HepG2 (cell line): ENCODE measurements at regions not wholly inside any gene's neighbourhood (a gene's known extent, or its start where the extent isn't known, plus 50 kb on each side); places are given as distances from the start of the nearest gene placed in this dataset.

ENCODE experiments used
- ATAC-seq: fragments of 200-7000 bp; cut with Tn5 transposase; 3 replicates; pipeline ENCODE4 v1.9.1; 2020; ENCODE audit warnings: mild to moderate bottlenecking, moderate library complexity
- BruUV-seq: library from RNA; stranded (reverse); fragments of 400-500 nt; replicated peaks from 2 replicates; lab custom pipeline; 2021; lab: Mats Ljungman, UMichigan
- CTCF ChIA-PET: fragments of 300-600 bp; formaldehyde crosslinking; extraction: SDS; loops from one replicate; lab custom pipeline; 2021; ENCODE audit warnings: low total read pairs, inconsistent platforms, low intra/inter-chr PET ratio; lab: Yijun Ruan, JAX
- POLR2A ChIA-PET: fragments of 350-600 bp; sonication (Branson Sonifier 250); formaldehyde crosslinking; loops from one replicate; lab custom pipeline; 2020; ENCODE audit warnings: antibody characterized with exemption, inconsistent platforms; lab: Yijun Ruan, JAX
- DNase-seq: peaks from one replicate; pipeline ENCODE4 v3.0.0-alpha.2; 2015; ENCODE audit warnings: low spot score
- FAIRE-seq: peaks from 3 replicates; lab custom pipeline; 2011; peaks lifted over from hg19 to GRCh38; lab: Jason Lieb, UNC
- H2AFZ ChIP-seq: one replicate; pipeline ENCODE4 v1.6.1; 2011; ENCODE audit warnings: low read length, inconsistent platforms
- H3K27ac ChIP-seq: fragments of 300-600 bp; 3 replicates; pipeline ENCODE4 v1.8.0; 2011; ENCODE audit warnings: mixed run types, mild to moderate bottlenecking, mixed read lengths, low read length, inconsistent platforms; ENCODE audit not compliant: insufficient read depth; ENCODE audit errors: extremely low read length
- H3K27me3 ChIP-seq, 2 experiments: fragments of 200-600 bp in 1 of 2; 2 replicates in 1 of 2; 3 replicates in 1 of 2; pipeline versions ENCODE4 v1.6.0 to v1.8.0; 2011; ENCODE audit warnings: low read length in 2 of 2, mild to moderate bottlenecking in 2 of 2, moderate library complexity in 2 of 2, inconsistent platforms in 1 of 2; ENCODE audit not compliant: insufficient read depth in 2 of 2, control insufficient read depth in 1 of 2
- H3K36me3 ChIP-seq, 2 experiments: fragments of 200-600 bp in 1 of 2; replicated peaks in 1 of 2; 2 replicates in 1 of 2; 3 replicates in 1 of 2; pipeline versions ENCODE4 v1.5.1 to v1.8.0; 2011; ENCODE audit warnings: low read length in 2 of 2, inconsistent platforms in 1 of 2; ENCODE audit not compliant: insufficient read depth in 2 of 2, control insufficient read depth in 1 of 2
- H3K4me1 ChIP-seq: 2 replicates; pipeline ENCODE4 v1.5.1; 2012; ENCODE audit warnings: low read length, inconsistent platforms; ENCODE audit not compliant: insufficient read depth
- H3K4me2 ChIP-seq: 2 replicates; pipeline ENCODE4 v1.6.0; 2011; ENCODE audit warnings: low read depth, low read length, inconsistent platforms
- H3K4me3 ChIP-seq, 3 experiments: fragments of 200-600 bp in 1 of 3; sonication (generic), shearing (Covaris generic) in 1 of 3; replicated peaks in 1 of 3; 2 replicates each; pipeline ENCODE4 v1.5.1; 2011 to 2016; ENCODE audit warnings: low read length in 3 of 3, inconsistent platforms in 2 of 3, low read depth in 2 of 3, mild to moderate bottlenecking in 2 of 3, control low read depth in 1 of 3, mixed read lengths in 1 of 3; ENCODE audit not compliant: insufficient read depth in 1 of 3
- H3K79me2 ChIP-seq: one replicate; pipeline ENCODE4 v1.6.1; 2011; ENCODE audit warnings: low read length, inconsistent platforms; ENCODE audit not compliant: insufficient read depth
- H3K9ac ChIP-seq: 2 replicates; pipeline ENCODE4 v1.6.0; 2011; ENCODE audit warnings: mild to moderate bottlenecking, low read depth, low read length, inconsistent platforms; ENCODE audit not compliant: insufficient read depth
- H3K9me3 ChIP-seq: 2 replicates; pipeline ENCODE4 v1.5.1; 2012; ENCODE audit warnings: mild to moderate bottlenecking, low read length
- H4K20me1 ChIP-seq: 2 replicates; pipeline ENCODE4 v1.6.0; 2011; ENCODE audit warnings: inconsistent platforms, mild to moderate bottlenecking, low read length, moderate library complexity; ENCODE audit not compliant: insufficient read depth
- ARNTL ChIP-seq: sonication (generic); formaldehyde crosslinking; IDR thresholded peaks from 2 replicates; pipeline ENCODE4 v1.4.0; 2020; ENCODE audit warnings: mild to moderate bottlenecking, missing genetic modification reagents
- FOXO4 ChIP-seq: sonication (generic); formaldehyde crosslinking; conservative IDR thresholded peaks from 2 replicates; pipeline ENCODE4 v1.8.1; 2023; ENCODE audit warnings: missing genetic modification reagents
- HNF4G ChIP-seq, 2 experiments: sonication (generic) in 1 of 2; formaldehyde crosslinking in 1 of 2; IDR thresholded peaks; 2 replicates each; pipeline versions ENCODE4 v1.4.0 to v1.6.1; 2011 to 2020; ENCODE audit warnings: borderline replicate concordance in 2 of 2, low read depth in 2 of 2, mild to moderate bottlenecking in 2 of 2, low read length in 1 of 2, missing genetic modification reagents in 1 of 2, moderate library complexity in 1 of 2
- KDM5A ChIP-seq: fragments of 200-600 bp; sonication (generic); IDR thresholded peaks from 2 replicates; pipeline ENCODE4 v1.7.0; 2018; ENCODE audit warnings: antibody characterized with exemption, mild to moderate bottlenecking, low read length, borderline replicate concordance
- NR2F6 ChIP-seq, 2 experiments: IDR thresholded peaks; 2 replicates each; pipeline ENCODE4 v1.6.1; 2016; ENCODE audit warnings: antibody characterized with exemption in 1 of 2, mild to moderate bottlenecking in 1 of 2
- PHB2 ChIP-seq: fragments of 450-650 bp; IDR thresholded peaks from 2 replicates; pipeline ENCODE4 v1.6.1; 2018; ENCODE audit not compliant: partially characterized antibody
- ZBTB1 ChIP-seq: sonication (generic); formaldehyde crosslinking; IDR thresholded peaks from 2 replicates; pipeline ENCODE4 v1.4.0; 2020; ENCODE audit warnings: missing genetic modification reagents, borderline replicate concordance
- ZFP41 ChIP-seq: sonication (generic); formaldehyde crosslinking; IDR thresholded peaks from 2 replicates; pipeline ENCODE4 v1.4.0; 2020; ENCODE audit warnings: mild to moderate bottlenecking, missing genetic modification reagents, borderline replicate concordance
- ZNF513 ChIP-seq: sonication (generic); formaldehyde crosslinking; conservative IDR thresholded peaks from 2 replicates; pipeline ENCODE4 v1.5.0; 2020; ENCODE audit warnings: missing genetic modification reagents
- ZSCAN20 ChIP-seq: sonication (generic); formaldehyde crosslinking; IDR thresholded peaks from 2 replicates; pipeline ENCODE4 v1.4.0; 2020; ENCODE audit warnings: missing genetic modification reagents, mild to moderate bottlenecking, borderline replicate concordance
- WGBS: methylation state at CpG from one replicate; pipeline ENCODE4 v1.1.6; 2017; ENCODE audit warnings: low lambda C conversion rate; 5-methylcytosine and 5-hydroxymethylcytosine counted together
- in situ Hi-C: cut with HindIII; loops from 2 replicates; pipeline ENCODE4 v1.10.0; 2017; ENCODE audit warnings: low pct_unique_long_range_greater_than_20kb; ENCODE audit not compliant: extremely low pct_ligation_motif_present
- intact Hi-C: fragments of 100-400 bp; cut with micrococcal nuclease; formaldehyde crosslinking; loops from one replicate; pipeline ENCODE4 v1.10.0; 2022; ENCODE audit not compliant: unreplicated experiment
- TF ChIP-seq, protein P1 (sequence below): sonication (generic); formaldehyde crosslinking; IDR thresholded peaks from 2 replicates; pipeline ENCODE4 v1.8.0; 2022; ENCODE audit warnings: mild to moderate bottlenecking, missing genetic modification reagents
- TF ChIP-seq, protein P2 (sequence below): sonication (generic); formaldehyde crosslinking; IDR thresholded peaks from 2 replicates; pipeline ENCODE4 v1.5.0; 2020; ENCODE audit warnings: missing genetic modification reagents, mild to moderate bottlenecking, borderline replicate concordance
- TF ChIP-seq, protein P3 (sequence below): sonication (generic); formaldehyde crosslinking; IDR thresholded peaks from 2 replicates; pipeline ENCODE4 v1.5.1; 2020; ENCODE audit warnings: mild to moderate bottlenecking, missing genetic modification reagents, borderline replicate concordance

DNA sequence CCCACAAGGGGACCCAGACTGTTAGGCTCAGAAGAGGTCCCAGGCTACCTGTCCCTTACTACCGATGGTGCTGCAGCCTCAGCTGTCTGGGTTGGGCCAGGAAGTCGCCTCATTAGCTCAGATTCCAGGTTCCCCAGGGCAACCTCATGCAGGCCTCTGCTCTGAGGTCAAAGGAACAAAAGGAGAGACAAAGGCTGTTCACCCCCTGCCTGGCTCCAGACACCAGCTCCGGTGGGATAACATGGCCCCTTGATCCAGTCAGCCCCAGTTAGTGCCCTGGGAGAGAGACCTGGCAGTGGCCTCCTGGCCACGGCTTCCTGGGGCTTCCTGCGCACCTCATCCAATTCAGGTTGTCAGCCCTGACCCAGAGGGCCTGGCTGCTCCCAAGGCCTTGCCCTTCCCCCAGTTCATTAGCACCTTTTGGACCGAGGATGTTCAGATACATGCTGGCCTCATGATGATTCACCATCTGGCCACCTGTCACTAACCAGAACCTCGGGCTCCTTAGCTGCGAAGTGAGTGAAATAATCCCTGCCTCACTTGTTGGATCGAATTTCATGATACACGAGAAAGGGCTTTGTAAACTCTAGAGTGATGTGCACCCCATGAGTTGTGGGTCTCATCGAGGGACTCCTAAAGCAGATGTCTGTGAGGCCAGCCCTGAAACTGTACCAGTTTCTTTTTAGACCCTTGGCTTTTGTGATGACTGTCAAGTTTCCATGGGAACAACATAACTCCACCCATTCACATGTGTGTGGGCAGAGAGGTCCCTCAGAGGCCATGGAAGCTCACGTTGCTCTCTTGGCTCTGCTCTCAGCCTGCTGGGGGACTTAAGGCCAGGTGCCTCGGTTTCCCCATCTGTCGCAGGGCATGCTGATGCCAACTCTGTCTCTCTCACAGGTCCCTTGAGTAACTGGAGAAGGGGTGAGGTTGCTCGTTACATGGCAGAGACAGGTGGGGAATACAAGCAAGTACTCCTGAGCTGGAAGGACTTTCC lies 79.5 kb upstream of the PCBD1 start:
- WGBS, result 25% methylated on average over 6 of the region's 15 CpGs
- no peak overlapping the region for H3K27ac ChIP-seq
- peaks cover 5 to 20% of the 10 kb centered on the region in 2 experiments; a peak in 3 of 5 replicates for H3K27me3 ChIP-seq
- ATAC-seq, result no peak
- no peaks in the 10 kb centered on the region for H3K79me2 ChIP-seq
- no peaks in the 10 kb centered on the region for H4K20me1 ChIP-seq
- in situ Hi-C loops (no loop called here), intact Hi-C loops (no loop called here)
- no peak for DNase-seq
- H2AFZ ChIP-seq, result no peak overlapping the region
- H3K36me3 ChIP-seq, result no peaks in the 10 kb centered on the region
- H3K9ac ChIP-seq, result no peak overlapping the region
- peaks cover 10% of the 10 kb centered on the region; the same call in 1 of the 2 replicates for H3K9me3 ChIP-seq
- POLR2A ChIA-PET, result no interaction called here
- CTCF ChIA-PET, result no interaction called here
- FAIRE-seq, result no peak
- no peaks in the 10 kb centered on the region for H3K4me1 ChIP-seq
- BruUV-seq, result no TSS peak
- H3K4me3 ChIP-seq, result no peak overlapping the region
- H3K4me2 ChIP-seq, result no peak overlapping the region
- TF ChIP-seq, protein P1, sequence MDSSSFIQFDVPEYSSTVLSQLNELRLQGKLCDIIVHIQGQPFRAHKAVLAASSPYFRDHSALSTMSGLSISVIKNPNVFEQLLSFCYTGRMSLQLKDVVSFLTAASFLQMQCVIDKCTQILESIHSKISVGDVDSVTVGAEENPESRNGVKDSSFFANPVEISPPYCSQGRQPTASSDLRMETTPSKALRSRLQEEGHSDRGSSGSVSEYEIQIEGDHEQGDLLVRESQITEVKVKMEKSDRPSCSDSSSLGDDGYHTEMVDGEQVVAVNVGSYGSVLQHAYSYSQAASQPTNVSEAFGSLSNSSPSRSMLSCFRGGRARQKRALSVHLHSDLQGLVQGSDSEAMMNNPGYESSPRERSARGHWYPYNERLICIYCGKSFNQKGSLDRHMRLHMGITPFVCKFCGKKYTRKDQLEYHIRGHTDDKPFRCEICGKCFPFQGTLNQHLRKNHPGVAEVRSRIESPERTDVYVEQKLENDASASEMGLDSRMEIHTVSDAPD (CRISPR knock-in tag), result no peak
- TF ChIP-seq, protein P2, sequence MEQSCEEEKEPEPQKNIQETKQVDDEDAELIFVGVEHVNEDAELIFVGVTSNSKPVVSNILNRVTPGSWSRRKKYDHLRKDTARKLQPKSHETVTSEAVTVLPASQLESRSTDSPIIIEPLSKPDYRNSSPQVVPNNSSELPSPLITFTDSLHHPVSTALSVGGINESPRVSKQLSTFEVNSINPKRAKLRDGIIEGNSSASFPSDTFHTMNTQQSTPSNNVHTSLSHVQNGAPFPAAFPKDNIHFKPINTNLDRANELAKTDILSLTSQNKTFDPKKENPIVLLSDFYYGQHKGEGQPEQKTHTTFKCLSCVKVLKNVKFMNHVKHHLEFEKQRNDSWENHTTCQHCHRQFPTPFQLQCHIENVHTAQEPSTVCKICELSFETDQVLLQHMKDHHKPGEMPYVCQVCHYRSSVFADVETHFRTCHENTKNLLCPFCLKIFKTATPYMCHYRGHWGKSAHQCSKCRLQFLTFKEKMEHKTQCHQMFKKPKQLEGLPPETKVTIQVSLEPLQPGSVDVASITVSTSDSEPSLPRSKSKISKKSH (CRISPR knock-in tag), result no peak
- TF ChIP-seq, protein P3, sequence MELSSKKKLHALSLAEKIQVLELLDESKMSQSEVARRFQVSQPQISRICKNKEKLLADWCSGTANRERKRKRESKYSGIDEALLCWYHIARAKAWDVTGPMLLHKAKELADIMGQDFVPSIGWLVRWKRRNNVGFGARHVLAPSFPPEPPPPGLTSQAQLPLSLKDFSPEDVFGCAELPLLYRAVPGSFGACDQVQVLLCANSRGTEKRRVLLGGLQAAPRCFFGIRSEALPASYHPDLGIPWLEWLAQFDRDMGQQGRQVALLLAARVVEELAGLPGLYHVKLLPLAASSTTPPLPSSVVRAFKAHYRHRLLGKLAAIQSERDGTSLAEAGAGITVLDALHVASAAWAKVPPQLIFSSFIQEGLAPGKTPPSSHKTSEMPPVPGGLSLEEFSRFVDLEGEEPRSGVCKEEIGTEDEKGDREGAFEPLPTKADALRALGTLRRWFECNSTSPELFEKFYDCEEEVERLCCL (CRISPR knock-in tag), result no peak
- TF ChIP-seq ZNF513, result no peak
- no peak for TF ChIP-seq FOXO4 (CRISPR knock-in tag)
- no peak for TF ChIP-seq ZSCAN20 (CRISPR knock-in tag)
- TF ChIP-seq KDM5A, result no peak
- no peak for TF ChIP-seq ZBTB1 (CRISPR knock-in tag)
- TF ChIP-seq ZFP41, result no peak
- no peak for TF ChIP-seq PHB2
- no peak for TF ChIP-seq ARNTL (CRISPR knock-in tag)
- TF ChIP-seq HNF4G (IDR thresholded peaks at IDR 0.05; ENCODE audit: borderline replicate concordance, low read depth, low read length), result no peak
- no peak for TF ChIP-seq HNF4G (CRISPR knock-in tag; IDR thresholded peaks at IDR 0.05; ENCODE audit: borderline replicate concordance, low read depth)
- no peak for TF ChIP-seq NR2F6 (IDR thresholded peaks at IDR 0.05)
- TF ChIP-seq NR2F6 (CRISPR knock-in tag; IDR thresholded peaks at IDR 0.05), result no peak
